HEK293 (cell line): ENCODE measurements at regions not wholly inside any gene's neighbourhood (a gene's known extent, or its start where the extent isn't known, plus 50 kb on each side); places are given as distances from the start of the nearest gene placed in this dataset.
"Not testable (repeated sequence)": the region's sequence is repeated elsewhere in the genome, so short reads cannot be mapped to it uniquely, and the experiment has no call there.

Experiments used
- CTCF ChIA-PET: fragments of 350-600 bp; formaldehyde crosslinking; extraction: SDS; loops from one replicate; lab custom pipeline; 2021; ENCODE audit warnings: antibody characterized with exemption; lab: Yijun Ruan, JAX
- POLR2A ChIA-PET: fragments of 300-600 bp; formaldehyde crosslinking; extraction: SDS; loops from one replicate; lab custom pipeline; 2020; ENCODE audit warnings: antibody characterized with exemption, inconsistent platforms; lab: Yijun Ruan, JAX
- H3K27ac ChIP-seq: fragments of 200-500 bp; sonication (Bioruptor generic); 2 replicates; pipeline ENCODE4 v1.5.1; 2014; ENCODE audit warnings: low read depth, low read length, control low read depth, inconsistent platforms; ENCODE audit errors: extremely low read depth
- H3K36me3 ChIP-seq, 2 experiments: fragments of 200-500 bp in 1 of 2; sonication (Bioruptor generic) in 1 of 2; 1 replicate in 1 of 2; 2 replicates in 1 of 2; pipeline ENCODE4 v1.5.1; 2014 to 2017; ENCODE audit warnings: inconsistent platforms in 2 of 2, low read length in 2 of 2; ENCODE audit not compliant: control insufficient read depth in 2 of 2, insufficient read depth in 1 of 2
- H3K4me1 ChIP-seq: fragments of 200-500 bp; sonication (Bioruptor generic); 2 replicates; pipeline ENCODE4 v1.5.1; 2014; ENCODE audit warnings: mild to moderate bottlenecking, low read length, inconsistent platforms; ENCODE audit not compliant: control insufficient read depth, insufficient read depth
- H3K4me3 ChIP-seq: 2 replicates; pipeline ENCODE4 v1.5.1; 2011; ENCODE audit warnings: low read depth, mild to moderate bottlenecking, control low read depth, low read length, moderate library complexity
- H3K9me3 ChIP-seq: fragments of 200-500 bp; sonication (Bioruptor generic); 2 replicates; pipeline ENCODE4 v1.5.1; 2014; ENCODE audit warnings: low read depth, low read length, inconsistent platforms; ENCODE audit not compliant: control insufficient read depth, insufficient read depth
- HOXD13 ChIP-seq: sonication (generic); formaldehyde crosslinking; IDR thresholded peaks from 2 replicates; pipeline ENCODE4 v1.8.0; 2022; ENCODE audit warnings: missing genetic modification reagents, borderline replicate concordance
- KLF1 ChIP-seq: fragments of 450-650 bp; formaldehyde crosslinking; IDR thresholded peaks from 2 replicates; pipeline ENCODE4 v1.5.1; 2016; ENCODE audit warnings: missing biosample characterization, missing genetic modification characterization
- SALL2 ChIP-seq: fragments of 450-650 bp; formaldehyde crosslinking; IDR thresholded peaks from 2 replicates; pipeline ENCODE4 v1.5.0; 2017; ENCODE audit warnings: missing biosample characterization, mild to moderate bottlenecking, missing genetic modification characterization, borderline replicate concordance
- SP7 ChIP-seq: fragments of 450-650 bp; formaldehyde crosslinking; IDR thresholded peaks from 2 replicates; pipeline ENCODE4 v1.5.1; 2016; ENCODE audit warnings: missing biosample characterization, missing genetic modification characterization
- WT1 ChIP-seq: fragments of 450-650 bp; formaldehyde crosslinking; IDR thresholded peaks from 2 replicates; pipeline ENCODE4 v1.5.1; 2016; ENCODE audit warnings: missing biosample characterization, missing genetic modification characterization
- YY1 ChIP-seq: fragments of 450-650 bp; formaldehyde crosslinking; IDR thresholded peaks from 2 replicates; pipeline ENCODE4 v1.5.1; 2018; ENCODE audit warnings: missing biosample characterization, missing genetic modification characterization
- ZEB2 ChIP-seq: fragments of 450-650 bp; formaldehyde crosslinking; IDR thresholded peaks from 2 replicates; pipeline ENCODE4 v1.5.1; 2016; ENCODE audit warnings: missing biosample characterization, missing genetic modification characterization
- ZNF146 ChIP-seq: fragments of 450-650 bp; formaldehyde crosslinking; IDR thresholded peaks from 2 replicates; pipeline ENCODE4 v1.5.1; 2016; ENCODE audit warnings: missing biosample characterization, missing genetic modification characterization
- ZNF18 ChIP-seq: fragments of 450-650 bp; formaldehyde crosslinking; IDR thresholded peaks from 2 replicates; pipeline ENCODE4 v1.5.1; 2016; ENCODE audit warnings: missing biosample characterization, missing genetic modification characterization
- ZNF19 ChIP-seq: fragments of 450-650 bp; formaldehyde crosslinking; IDR thresholded peaks from 2 replicates; pipeline ENCODE4; 2016; ENCODE audit warnings: missing biosample characterization, missing genetic modification characterization, low read depth
- ZNF211 ChIP-seq: fragments of 450-650 bp; formaldehyde crosslinking; IDR thresholded peaks from 2 replicates; pipeline ENCODE4 v1.5.1; 2016; ENCODE audit warnings: low read depth, missing biosample characterization, missing genetic modification characterization
- ZNF324 ChIP-seq: fragments of 450-650 bp; formaldehyde crosslinking; IDR thresholded peaks from 2 replicates; pipeline ENCODE4 v1.5.1; 2016; ENCODE audit warnings: missing biosample characterization, missing genetic modification characterization
- ZNF335 ChIP-seq: fragments of 450-650 bp; formaldehyde crosslinking; conservative IDR thresholded peaks from 2 replicates; pipeline ENCODE4 v1.5.1; 2016; ENCODE audit warnings: missing biosample characterization, missing genetic modification characterization
- ZNF48 ChIP-seq: fragments of 450-650 bp; formaldehyde crosslinking; IDR thresholded peaks from 2 replicates; pipeline ENCODE4 v1.5.1; 2016; ENCODE audit warnings: missing biosample characterization, missing genetic modification characterization
- ZNF510 ChIP-seq: fragments of 450-650 bp; formaldehyde crosslinking; IDR thresholded peaks from 2 replicates; pipeline ENCODE4 v1.5.1; 2018; ENCODE audit warnings: mild to moderate bottlenecking, missing genetic modification characterization, missing biosample characterization; ENCODE audit not compliant: insufficient replicate concordance
- ZNF704 ChIP-seq: fragments of 450-650 bp; formaldehyde crosslinking; IDR thresholded peaks from 2 replicates; pipeline ENCODE4 v1.5.1; 2016; ENCODE audit warnings: missing biosample characterization, missing genetic modification characterization
- ZSCAN16 ChIP-seq: fragments of 450-650 bp; formaldehyde crosslinking; IDR thresholded peaks from 2 replicates; pipeline ENCODE4 v1.5.1; 2016; ENCODE audit warnings: missing biosample characterization, missing genetic modification characterization
- TF ChIP-seq, protein P1 (sequence below): fragments of 450-650 bp; formaldehyde crosslinking; IDR thresholded peaks from 2 replicates; pipeline ENCODE4 v1.5.1; 2016; ENCODE audit warnings: missing biosample characterization, missing genetic modification characterization
- TF ChIP-seq, protein P2 (sequence below): fragments of 450-650 bp; formaldehyde crosslinking; IDR thresholded peaks from 2 replicates; pipeline ENCODE4; 2016; ENCODE audit warnings: missing biosample characterization, missing genetic modification characterization
- TF ChIP-seq, protein P3 (sequence below): fragments of 450-650 bp; formaldehyde crosslinking; IDR thresholded peaks from 2 replicates; pipeline ENCODE4 v1.5.1; 2016; ENCODE audit warnings: missing biosample characterization, missing genetic modification characterization

DNA sequence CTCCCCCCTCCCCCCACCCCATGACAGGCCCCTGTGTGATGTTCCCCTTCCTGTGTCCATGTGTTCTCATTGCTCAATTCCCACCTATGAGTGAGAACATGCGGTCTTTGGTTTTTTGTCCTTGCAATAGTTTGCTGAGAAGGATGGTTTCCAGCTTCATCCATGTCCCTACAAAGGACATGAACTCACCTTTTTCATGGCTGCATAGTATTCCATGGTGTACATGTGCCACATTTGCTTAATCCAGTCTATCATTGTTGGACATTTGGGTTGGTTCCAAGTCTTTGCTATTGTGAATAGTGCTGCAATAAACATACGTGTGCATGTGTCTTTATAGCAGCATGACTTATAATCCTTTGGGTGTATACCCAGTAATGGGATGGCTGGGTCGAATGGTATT, 712.4 kb downstream of the JRKL start:
- H3K36me3 ChIP-seq, H3K27ac ChIP-seq, H3K4me1 ChIP-seq, H3K9me3 ChIP-seq, H3K4me3 ChIP-seq, POLR2A ChIA-PET, CTCF ChIA-PET: not testable (repeated sequence)
- TF ChIP-seq ZNF146 (tag by site-specific recombination), result peak; percentile 75

DNA sequence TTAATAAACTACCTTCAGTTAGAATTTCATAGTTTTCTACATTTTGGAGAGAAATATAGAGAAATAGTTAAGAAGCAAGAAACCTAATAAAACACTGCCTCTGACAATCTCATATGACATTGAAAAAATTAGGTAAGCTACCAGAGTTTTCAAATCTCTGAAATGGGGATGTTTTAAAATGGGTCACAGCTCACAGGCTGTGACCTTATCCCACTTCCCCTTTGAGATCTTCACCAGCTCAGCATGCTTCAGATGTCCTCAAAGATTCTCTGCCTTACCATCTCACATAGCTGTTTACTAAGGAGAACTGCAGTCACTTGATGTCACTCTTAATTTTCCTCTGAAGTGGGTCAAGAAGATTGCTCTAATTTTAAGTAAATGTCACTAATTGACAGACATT, 717.8 kb downstream of the JRKL start:
- ChIA-PET CTCF (no interaction called here), POLR2A (no interaction called here)
- no peak for TF ChIP-seq KLF1 (tag by site-specific recombination)
- no peak for TF ChIP-seq SP7 (tag by site-specific recombination)
- no peak for TF ChIP-seq ZSCAN16 (tag by site-specific recombination)
- no peak for TF ChIP-seq ZNF211 (tag by site-specific recombination)
- no peak for TF ChIP-seq YY1 (tag by site-specific recombination)
- TF ChIP-seq ZNF19 (tag by site-specific recombination), result no peak
- H3K27ac ChIP-seq, result no peak overlapping the region
- H3K4me1 ChIP-seq, result no peaks in the 10 kb centered on the region
- H3K4me3 ChIP-seq, result no peak overlapping the region
- no peaks in the 10 kb centered on the region for H3K36me3 ChIP-seq
- H3K9me3 ChIP-seq, result no peaks in the 10 kb centered on the region

DNA sequence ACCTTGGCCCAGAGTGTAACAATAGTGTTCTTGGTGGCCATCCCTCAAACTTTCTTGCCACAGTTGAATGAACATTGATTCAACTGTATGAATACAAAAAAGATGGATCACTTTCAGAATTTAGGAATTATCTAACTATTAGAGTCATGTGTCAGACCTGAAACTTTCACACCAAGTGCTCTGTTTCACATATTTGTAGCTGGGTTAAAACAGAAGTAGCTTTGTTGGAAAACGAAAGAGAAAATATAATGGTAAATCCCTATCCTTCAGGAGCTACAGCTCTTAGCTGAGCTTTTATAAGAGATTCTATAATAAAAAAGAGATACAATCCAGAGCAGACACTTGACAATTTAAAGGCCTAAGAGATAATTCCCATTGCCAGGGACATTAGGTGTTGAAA, 719.3 kb downstream of the JRKL start:
- TF ChIP-seq ZNF704 (tag by site-specific recombination) (no peak), WT1 (tag by site-specific recombination) (no peak), ZNF510 (no peak), HOXD13 (CRISPR knock-in tag) (no peak)
- TF ChIP-seq, all 188 proteins: peak for 0
- ChIA-PET POLR2A (no interaction called here), CTCF (no interaction called here)
- Histone ChIP-seq H3K9me3 (no peaks in the 10 kb centered on the region), H3K36me3 (no peaks in the 10 kb centered on the region), H3K4me1 (no peaks in the 10 kb centered on the region), H3K4me3 (no peak overlapping the region), H3K27ac (no peak overlapping the region)

DNA sequence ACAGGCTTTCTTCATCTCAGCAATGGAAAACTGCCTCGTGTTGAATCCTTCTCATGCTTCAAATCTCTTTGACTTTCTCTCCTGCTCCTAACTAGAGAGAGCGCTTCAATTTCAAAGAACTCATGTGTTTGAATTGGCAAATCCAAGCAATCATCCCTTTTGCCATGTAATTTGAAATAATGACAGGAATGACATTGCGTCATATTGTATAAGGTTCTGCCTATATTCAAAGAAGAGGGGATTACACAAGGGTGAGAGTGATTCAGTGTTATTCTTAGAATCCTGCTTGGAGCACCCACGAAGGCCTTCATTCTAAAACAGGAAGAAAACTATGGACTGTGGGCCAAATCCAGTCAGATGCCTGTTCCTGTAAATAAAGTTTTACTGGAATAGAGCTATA, 720.6 kb downstream of the JRKL start:
- CTCF ChIA-PET, result no interaction called here
- POLR2A ChIA-PET, result no interaction called here
- H3K4me1 ChIP-seq, result no peaks in the 10 kb centered on the region
- H3K27ac ChIP-seq, result no peak overlapping the region
- no peak overlapping the region for H3K4me3 ChIP-seq
- H3K9me3 ChIP-seq, result no peaks in the 10 kb centered on the region
- H3K36me3 ChIP-seq, result no peaks in the 10 kb centered on the region
- no peak for TF ChIP-seq ZNF48 (tag by site-specific recombination)
- TF ChIP-seq ZNF18 (tag by site-specific recombination), result no peak
- TF ChIP-seq, protein P1, sequence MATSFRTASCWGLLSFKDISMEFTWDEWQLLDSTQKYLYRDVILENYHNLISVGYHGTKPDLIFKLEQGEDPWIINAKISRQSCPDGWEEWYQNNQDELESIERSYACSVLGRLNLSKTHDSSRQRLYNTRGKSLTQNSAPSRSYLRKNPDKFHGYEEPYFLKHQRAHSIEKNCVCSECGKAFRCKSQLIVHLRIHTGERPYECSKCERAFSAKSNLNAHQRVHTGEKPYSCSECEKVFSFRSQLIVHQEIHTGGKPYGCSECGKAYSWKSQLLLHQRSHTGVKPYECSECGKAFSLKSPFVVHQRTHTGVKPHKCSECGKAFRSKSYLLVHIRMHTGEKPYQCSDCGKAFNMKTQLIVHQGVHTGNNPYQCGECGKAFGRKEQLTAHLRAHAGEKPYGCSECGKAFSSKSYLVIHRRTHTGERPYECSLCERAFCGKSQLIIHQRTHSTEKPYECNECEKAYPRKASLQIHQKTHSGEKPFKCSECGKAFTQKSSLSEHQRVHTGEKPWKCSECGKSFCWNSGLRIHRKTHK (tag by site-specific recombination), result no peak
- TF ChIP-seq ZNF324 (tag by site-specific recombination), result no peak
- TF ChIP-seq ZNF335 (tag by site-specific recombination), result no peak
- TF ChIP-seq, protein P2, sequence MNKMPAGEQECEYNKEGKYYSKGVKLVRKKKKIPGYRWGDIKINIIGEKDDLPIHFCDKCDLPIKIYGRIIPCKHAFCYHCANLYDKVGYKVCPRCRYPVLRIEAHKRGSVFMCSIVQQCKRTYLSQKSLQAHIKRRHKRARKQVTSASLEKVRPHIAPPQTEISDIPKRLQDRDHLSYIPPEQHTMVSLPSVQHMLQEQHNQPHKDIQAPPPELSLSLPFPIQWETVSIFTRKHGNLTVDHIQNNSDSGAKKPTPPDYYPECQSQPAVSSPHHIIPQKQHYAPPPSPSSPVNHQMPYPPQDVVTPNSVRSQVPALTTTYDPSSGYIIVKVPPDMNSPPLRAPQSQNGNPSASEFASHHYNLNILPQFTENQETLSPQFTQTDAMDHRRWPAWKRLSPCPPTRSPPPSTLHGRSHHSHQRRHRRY (tag by site-specific recombination), result no peak
- TF ChIP-seq, protein P3, sequence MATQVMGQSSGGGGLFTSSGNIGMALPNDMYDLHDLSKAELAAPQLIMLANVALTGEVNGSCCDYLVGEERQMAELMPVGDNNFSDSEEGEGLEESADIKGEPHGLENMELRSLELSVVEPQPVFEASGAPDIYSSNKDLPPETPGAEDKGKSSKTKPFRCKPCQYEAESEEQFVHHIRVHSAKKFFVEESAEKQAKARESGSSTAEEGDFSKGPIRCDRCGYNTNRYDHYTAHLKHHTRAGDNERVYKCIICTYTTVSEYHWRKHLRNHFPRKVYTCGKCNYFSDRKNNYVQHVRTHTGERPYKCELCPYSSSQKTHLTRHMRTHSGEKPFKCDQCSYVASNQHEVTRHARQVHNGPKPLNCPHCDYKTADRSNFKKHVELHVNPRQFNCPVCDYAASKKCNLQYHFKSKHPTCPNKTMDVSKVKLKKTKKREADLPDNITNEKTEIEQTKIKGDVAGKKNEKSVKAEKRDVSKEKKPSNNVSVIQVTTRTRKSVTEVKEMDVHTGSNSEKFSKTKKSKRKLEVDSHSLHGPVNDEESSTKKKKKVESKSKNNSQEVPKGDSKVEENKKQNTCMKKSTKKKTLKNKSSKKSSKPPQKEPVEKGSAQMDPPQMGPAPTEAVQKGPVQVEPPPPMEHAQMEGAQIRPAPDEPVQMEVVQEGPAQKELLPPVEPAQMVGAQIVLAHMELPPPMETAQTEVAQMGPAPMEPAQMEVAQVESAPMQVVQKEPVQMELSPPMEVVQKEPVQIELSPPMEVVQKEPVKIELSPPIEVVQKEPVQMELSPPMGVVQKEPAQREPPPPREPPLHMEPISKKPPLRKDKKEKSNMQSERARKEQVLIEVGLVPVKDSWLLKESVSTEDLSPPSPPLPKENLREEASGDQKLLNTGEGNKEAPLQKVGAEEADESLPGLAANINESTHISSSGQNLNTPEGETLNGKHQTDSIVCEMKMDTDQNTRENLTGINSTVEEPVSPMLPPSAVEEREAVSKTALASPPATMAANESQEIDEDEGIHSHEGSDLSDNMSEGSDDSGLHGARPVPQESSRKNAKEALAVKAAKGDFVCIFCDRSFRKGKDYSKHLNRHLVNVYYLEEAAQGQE (tag by site-specific recombination), result no peak
- TF ChIP-seq SALL2, result no peak
- no peak for TF ChIP-seq ZEB2 (tag by site-specific recombination)
